ENCODE measurements at regions not wholly inside any gene's neighbourhood (a gene's known extent, or its start where the extent isn't known, plus 50 kb on each side); places are given as distances from the start of the nearest gene placed in this dataset.

DNA sequence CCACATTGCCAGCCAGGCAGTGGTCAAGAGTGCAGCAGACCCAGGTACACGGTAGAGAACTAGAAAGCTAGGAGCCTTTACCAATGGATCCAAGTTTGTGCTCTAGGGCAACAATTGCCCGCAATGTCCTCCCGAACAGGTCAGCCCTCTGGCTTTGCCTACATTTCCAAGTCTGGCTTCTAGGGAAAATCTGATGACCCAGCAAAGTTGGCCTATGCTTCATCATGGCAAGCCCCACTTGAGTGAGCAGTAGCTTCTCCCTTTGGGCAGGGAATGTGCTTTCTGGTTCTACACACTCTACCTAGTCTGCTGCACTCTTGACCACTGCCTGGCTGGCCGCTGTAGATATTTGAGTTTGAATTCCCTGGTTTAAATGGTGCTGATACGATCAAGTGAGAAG is 361.6 kb upstream of the NR2F2 start:
- no peak overlapping the region for H3K27ac ChIP-seq
- H4K20me1 ChIP-seq, result no peaks in the 10 kb centered on the region
- no peaks in the 10 kb centered on the region for H3K9me3 ChIP-seq
- peaks cover 12% of the 10 kb centered on the region for H3K27me3 ChIP-seq
- H3K4me2 ChIP-seq, result no peak overlapping the region
- H3K4me3 ChIP-seq, result no peak overlapping the region
- no peak for TF ChIP-seq Cebpa-rat (IDR thresholded peaks at IDR 0.05)
- peaks cover 17% of the 10 kb centered on the region for H3K4me1 ChIP-seq
- no peak overlapping the region for H3K9ac ChIP-seq
- no peaks in the 10 kb centered on the region for H3K36me3 ChIP-seq

DNA sequence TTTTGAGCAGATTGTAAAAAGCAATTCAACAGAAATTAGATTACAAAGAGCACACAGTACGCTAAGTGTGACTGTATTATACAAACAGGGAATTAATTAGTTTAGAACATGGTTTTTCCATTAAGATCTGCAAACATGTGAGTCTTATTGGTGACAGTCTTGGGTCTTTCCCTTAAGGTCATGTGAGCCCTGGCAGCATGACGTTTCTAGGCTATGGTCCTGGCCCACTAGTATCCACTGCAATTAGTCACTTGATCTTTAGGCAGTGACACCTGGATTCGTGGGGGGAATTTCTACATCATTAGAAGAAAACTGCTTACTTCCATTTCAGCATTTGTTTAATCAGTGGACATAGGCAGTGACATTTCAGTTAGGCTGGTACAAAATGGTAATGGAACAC is 360.2 kb upstream of the NR2F2 start:
- peaks cover 15% of the 10 kb centered on the region for H3K27me3 ChIP-seq
- H4K20me1 ChIP-seq, result no peaks in the 10 kb centered on the region
- H3K9ac ChIP-seq, result no peak overlapping the region
- no peak for TF ChIP-seq Cebpa-rat (IDR thresholded peaks at IDR 0.05)
- no peaks in the 10 kb centered on the region for H3K36me3 ChIP-seq
- no peak overlapping the region for H3K4me2 ChIP-seq
- no peak overlapping the region for H3K4me3 ChIP-seq
- no peak overlapping the region for H3K27ac ChIP-seq
- H3K9me3 ChIP-seq, result no peaks in the 10 kb centered on the region
- peaks cover 24% of the 10 kb centered on the region for H3K4me1 ChIP-seq

GRCh38 chr15:95972041-95972553 is 358.4 kb upstream of the NR2F2 start:
- TF ChIP-seq Cebpa-rat (IDR thresholded peaks at IDR 0.05), result no peak
- Histone ChIP-seq H3K27ac (no peak overlapping the region), H3K36me3 (no peaks in the 10 kb centered on the region), H3K9me3 (no peaks in the 10 kb centered on the region), H4K20me1 (no peaks in the 10 kb centered on the region), H3K9ac (no peak overlapping the region), H3K4me1 (peaks cover 24% of the 10 kb centered on the region), H3K4me3 (no peak overlapping the region), H3K27me3 (peaks cover 15% of the 10 kb centered on the region), H3K4me2 (no peak overlapping the region; the same call in 1 of the 2 replicates)

DNA sequence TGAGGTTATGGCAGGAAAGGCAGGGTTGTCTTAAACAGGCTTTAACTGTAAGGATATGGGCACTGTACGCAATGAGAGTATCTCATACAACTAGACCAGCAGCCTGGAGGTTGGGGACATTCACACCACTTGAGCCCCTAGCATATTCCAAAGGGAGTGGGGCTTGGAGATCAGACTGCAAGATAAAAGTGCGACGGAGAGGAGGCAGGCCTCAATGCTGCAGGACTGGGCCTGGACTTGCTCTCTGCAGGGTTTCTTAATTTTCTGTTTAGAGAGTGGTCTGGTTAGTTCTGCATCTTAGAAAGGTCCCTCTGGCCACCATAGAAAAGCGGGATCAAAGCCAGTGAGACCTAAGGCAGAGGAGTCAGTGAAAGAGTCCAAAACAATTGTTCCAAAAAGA is 357.7 kb upstream of the NR2F2 start:
- H3K27ac ChIP-seq, result no peak overlapping the region
- H3K4me2 ChIP-seq, result no peak overlapping the region
- peaks cover 15% of the 10 kb centered on the region for H3K27me3 ChIP-seq
- TF ChIP-seq Cebpa-rat (IDR thresholded peaks at IDR 0.05), result no peak
- H3K9ac ChIP-seq, result no peak overlapping the region
- H4K20me1 ChIP-seq, result no peaks in the 10 kb centered on the region
- no peak overlapping the region for H3K4me3 ChIP-seq
- no peaks in the 10 kb centered on the region for H3K9me3 ChIP-seq
- H3K36me3 ChIP-seq, result no peaks in the 10 kb centered on the region
- H3K4me1 ChIP-seq, result peaks cover 24% of the 10 kb centered on the region

- Histone ChIP-seq H3K4me3 (no peak overlapping the region), H3K4me1 (peaks cover 24% of the 10 kb centered on the region), H3K4me2 (peak overlapping the region; percentile 51), H3K36me3 (no peaks in the 10 kb centered on the region), H3K27me3 (peaks cover 15% of the 10 kb centered on the region), H3K9me3 (no peaks in the 10 kb centered on the region), H3K27ac (no peak overlapping the region), H4K20me1 (no peaks in the 10 kb centered on the region), H3K9ac (no peak overlapping the region)
- no peak for TF ChIP-seq Cebpa-rat (IDR thresholded peaks at IDR 0.05)
Measured at GRCh38 chr15:95973566-95974256, 356.8 kb upstream of the NR2F2 start.

DNA sequence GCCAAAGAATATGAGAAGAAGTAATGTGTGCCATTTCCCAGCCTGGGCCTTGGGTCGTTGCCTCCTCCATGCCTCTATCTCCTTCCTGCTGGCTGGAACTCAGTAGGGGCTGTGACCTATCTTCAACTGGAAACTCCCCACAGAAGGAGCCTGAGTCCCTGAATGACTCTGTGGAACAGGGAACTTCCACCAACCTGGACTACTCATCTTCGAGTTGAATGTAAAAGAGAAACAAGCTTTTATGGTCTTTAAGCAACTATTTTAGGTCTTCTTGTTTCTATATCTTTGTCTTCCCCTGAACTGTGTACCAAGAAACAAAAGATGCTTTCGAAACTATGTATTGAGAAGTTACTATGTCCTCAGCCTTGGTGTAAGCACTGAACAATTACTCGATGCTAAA is 355.3 kb upstream of the NR2F2 start:
- no peaks in the 10 kb centered on the region for H3K9me3 ChIP-seq
- H3K9ac ChIP-seq, result no peak overlapping the region
- peaks cover 24% of the 10 kb centered on the region for H3K4me1 ChIP-seq
- H3K4me3 ChIP-seq, result no peak overlapping the region
- no peaks in the 10 kb centered on the region for H4K20me1 ChIP-seq
- H3K27me3 ChIP-seq, result peaks cover 15% of the 10 kb centered on the region
- no peak overlapping the region for H3K27ac ChIP-seq
- H3K4me2 ChIP-seq, result no peak overlapping the region
- H3K36me3 ChIP-seq, result no peaks in the 10 kb centered on the region
- TF ChIP-seq Cebpa-rat (IDR thresholded peaks at IDR 0.05), result no peak

GRCh38 chr15:95979286-95979685 is 351.2 kb upstream of the NR2F2 start:
- H3K4me2 ChIP-seq, result no peak overlapping the region
- no peak for TF ChIP-seq Cebpa-rat (IDR thresholded peaks at IDR 0.05)
- no peak overlapping the region for H3K27ac ChIP-seq
- H4K20me1 ChIP-seq, result no peaks in the 10 kb centered on the region
- H3K36me3 ChIP-seq, result no peaks in the 10 kb centered on the region
- H3K27me3 ChIP-seq, result 0 out of 2 replicates have a peak, but pooled peaks cover 3% of the 10 kb centered on the region
- peaks cover 2% of the 10 kb centered on the region for H3K4me1 ChIP-seq
- no peak overlapping the region for H3K9ac ChIP-seq
- no peak overlapping the region for H3K4me3 ChIP-seq
- H3K9me3 ChIP-seq, result no peaks in the 10 kb centered on the region

GRCh38 chr15:95981209-95981608 is 349.3 kb upstream of the NR2F2 start:
- Histone ChIP-seq H3K4me3 (no peak overlapping the region), H3K36me3 (no peaks in the 10 kb centered on the region), H3K4me1 (no peaks in the 10 kb centered on the region)

DNA sequence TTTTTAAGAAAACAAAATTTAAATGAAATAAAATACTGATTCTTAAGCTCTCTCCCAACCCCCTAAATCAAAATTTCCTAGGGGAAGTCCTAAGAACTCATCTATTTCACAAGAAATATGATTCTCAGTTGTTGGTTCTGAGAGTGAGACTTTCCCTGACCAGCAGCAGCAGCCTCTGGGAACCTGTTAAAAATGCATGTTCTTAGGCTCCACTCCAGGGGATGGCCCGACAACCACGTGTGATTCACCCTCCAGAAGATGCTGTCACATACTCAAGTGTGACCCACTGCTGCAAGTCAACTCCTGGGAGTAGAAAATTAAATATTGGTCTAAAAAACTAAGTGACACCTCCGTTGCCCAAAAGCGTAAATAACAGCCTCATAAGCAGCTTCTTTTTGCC is 343.2 kb upstream of the NR2F2 start:
- Histone ChIP-seq H3K4me1 (peaks cover 4% of the 10 kb centered on the region; the same call in 1 of the 2 replicates), H3K4me2 (no peak overlapping the region), H3K4me3 (no peak overlapping the region), H3K9ac (no peak overlapping the region), H3K36me3 (no peaks in the 10 kb centered on the region), H4K20me1 (no peaks in the 10 kb centered on the region), H3K27me3 (no peaks in the 10 kb centered on the region; the same call in 1 of the 2 replicates), H3K27ac (no peak overlapping the region), H3K9me3 (no peaks in the 10 kb centered on the region)
- no peak for TF ChIP-seq Cebpa-rat (IDR thresholded peaks at IDR 0.05)

More at GRCh38 chr15:95981209-95981608, 349.3 kb upstream of the NR2F2 start:
- H3K4me2 ChIP-seq, result no peak overlapping the region
- no peak overlapping the region for H3K9ac ChIP-seq
- no peaks in the 10 kb centered on the region for H4K20me1 ChIP-seq
- H3K27ac ChIP-seq, result no peak overlapping the region
- no peak for TF ChIP-seq Cebpa-rat (IDR thresholded peaks at IDR 0.05)
- no peaks in the 10 kb centered on the region for H3K27me3 ChIP-seq
- H3K9me3 ChIP-seq, result no peaks in the 10 kb centered on the region

DNA sequence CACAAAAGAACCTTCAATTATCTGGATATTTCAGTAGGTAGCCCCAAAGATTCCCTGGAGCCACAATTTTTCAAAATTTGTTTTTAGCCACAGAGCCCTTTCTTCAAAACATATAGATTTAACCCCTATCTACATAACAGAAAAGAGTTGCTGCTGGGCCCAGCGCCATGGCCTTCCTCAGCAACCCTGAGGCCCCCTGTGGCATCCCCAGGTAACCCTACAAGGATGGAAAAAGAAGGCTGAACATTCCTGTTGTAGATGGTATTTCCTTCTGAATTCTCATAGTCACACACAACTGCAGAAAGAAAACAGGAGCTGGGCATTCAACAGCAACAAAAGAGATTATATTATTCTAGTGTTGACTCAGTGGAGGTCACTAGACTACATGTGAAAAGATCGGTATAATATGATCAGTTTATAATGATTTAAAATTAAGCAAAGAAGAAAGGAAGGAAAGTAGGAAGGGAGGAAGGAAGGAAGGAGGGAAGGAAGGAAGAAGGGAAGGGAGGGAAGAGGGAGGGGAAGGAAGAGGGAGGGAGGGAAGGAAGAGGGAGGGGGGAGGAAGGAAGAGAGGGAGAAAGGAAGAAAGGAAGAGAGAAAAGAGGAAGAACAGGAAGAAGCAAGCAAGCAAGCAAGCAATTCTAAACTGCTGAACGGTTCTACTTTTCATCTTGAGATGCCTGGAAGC is 342.5 kb upstream of the NR2F2 start:
- H3K9me3 ChIP-seq, result no peaks in the 10 kb centered on the region
- no peak overlapping the region for H3K4me3 ChIP-seq
- H3K36me3 ChIP-seq, result no peaks in the 10 kb centered on the region
- H3K4me1 ChIP-seq, result peaks cover 4% of the 10 kb centered on the region; the same call in 1 of the 2 replicates
- H4K20me1 ChIP-seq, result no peaks in the 10 kb centered on the region
- H3K27ac ChIP-seq, result no peak overlapping the region
- H3K27me3 ChIP-seq, result no peaks in the 10 kb centered on the region; the same call in 1 of the 2 replicates
- TF ChIP-seq Cebpa-rat (IDR thresholded peaks at IDR 0.05), result no peak
- H3K4me2 ChIP-seq, result no peak overlapping the region
- no peak overlapping the region for H3K9ac ChIP-seq

Measured in BLaER1 (cell line).